Hepatocyte (in vitro differentiated cells): ENCODE measurements at regions not wholly inside any gene's neighbourhood (a gene's known extent, or its start where the extent isn't known, plus 50 kb on each side); places are given as distances from the start of the nearest gene placed in this dataset.
"Not testable (repeated sequence)": the region's sequence is repeated elsewhere in the genome, so short reads cannot be mapped to it uniquely, and the experiment has no call there.

Experiments used
- CTCF ChIP-seq: fragments of 200-600 bp; sonication (generic); IDR thresholded peaks from 2 replicates; pipeline ENCODE4 v1.5.1; 2016; ENCODE audit warnings: antibody characterized with exemption, mild to moderate bottlenecking; ENCODE audit not compliant: poor library complexity
- EZH2 ChIP-seq: fragments of 200-600 bp; sonication (generic); IDR thresholded peaks from 2 replicates; pipeline ENCODE4 v1.6.1; 2016; ENCODE audit warnings: antibody characterized with exemption, mild to moderate bottlenecking, borderline replicate concordance
- EZH2phosphoT487 ChIP-seq: fragments of 200-600 bp; sonication (generic); IDR thresholded peaks from one replicate; pipeline ENCODE4 v1.6.1; 2018; ENCODE audit warnings: antibody characterized with exemption, mild to moderate bottlenecking, low read depth, moderate library complexity; ENCODE audit not compliant: unreplicated experiment, severe bottlenecking

GRCh38 chr6:148010516-148010915 lies 332.1 kb upstream of the SASH1 start:
- not testable (repeated sequence) for TF ChIP-seq CTCF, EZH2, EZH2phosphoT487
